ENCODE measurements at regions not wholly inside any gene's neighbourhood (a gene's known extent, or its start where the extent isn't known, plus 50 kb on each side); places are given as distances from the start of the nearest gene placed in this dataset.

DNA sequence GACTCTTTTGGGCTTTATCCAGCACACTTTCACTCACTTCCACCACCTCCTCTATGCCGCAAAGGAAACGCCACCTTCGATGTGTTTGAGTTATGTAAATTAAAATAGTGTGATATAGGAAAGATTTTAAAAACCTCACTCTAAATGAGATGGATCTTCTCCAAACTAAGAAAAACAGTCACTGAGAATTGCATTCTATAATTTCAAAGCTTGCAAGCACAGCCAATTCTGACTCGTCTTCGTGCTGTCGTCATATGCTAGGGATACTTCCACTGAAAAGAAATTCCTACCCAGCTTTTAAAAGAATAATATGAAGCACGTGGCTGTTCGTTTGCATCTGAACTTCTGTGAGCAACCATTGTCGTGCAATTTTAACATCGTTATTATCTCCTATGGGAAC is 162.5 kb downstream of the SH3BP4 start:
- Histone ChIP-seq H3K9me2 (ENCODE audit: insufficient read depth) (no peaks in the 10 kb centered on the region), H3K4me2 (no peak overlapping the region), H3K4me1 (ENCODE audit: insufficient read depth) (0 out of 2 replicates have a peak, but pooled peaks cover 4% of the 10 kb centered on the region), H2AFZ (no peak overlapping the region), H3K27me3 (ENCODE audit: insufficient read depth) (no peaks in the 10 kb centered on the region), H4K20me1 (replicated peaks; ENCODE audit: insufficient read depth) (no peaks in the 10 kb centered on the region), H3K79me2 (replicated peaks; ENCODE audit: insufficient read depth) (no peaks in the 10 kb centered on the region), H3K36me3 (ENCODE audit: insufficient read depth) (no peaks in the 10 kb centered on the region), H3F3A (replicated peaks; ENCODE audit: low read depth) (no peaks in the 10 kb centered on the region), H3K4me3 (no peak overlapping the region), H3K27ac (ENCODE audit: low read depth) (no peak overlapping the region)
- Mint-ChIP-seq H3K27me3 (ENCODE audit: insufficient read depth, low read depth, poor library complexity) (peaks cover 12% of the 10 kb centered on the region), H3K27ac (no peak overlapping the region), H3K4me3 (no peak overlapping the region), H3K36me3 (ENCODE audit: low read depth) (no peaks in the 10 kb centered on the region), H3K4me1 (peaks cover 6% of the 10 kb centered on the region; the same call in 2 of the 3 replicates), H3K9me3 (no peaks in the 10 kb centered on the region)
- TF ChIP-seq JUNB (IDR thresholded peaks at IDR 0.05; ENCODE audit: unreplicated experiment): no peak
- TF ChIP-seq EZH2 (IDR thresholded peaks at IDR 0.05; ENCODE audit: low read depth, unreplicated experiment): no peak
- TF ChIP-seq ZNF331 (CRISPR knock-in tag; IDR thresholded peaks at IDR 0.05; ENCODE audit: low read depth): no peak
- TF ChIP-seq EZH2phosphoT487 (IDR thresholded peaks at IDR 0.05; ENCODE audit: unreplicated experiment): no peak
- no peak for TF ChIP-seq POLR2AphosphoS5 (IDR thresholded peaks at IDR 0.05; ENCODE audit: low read depth)
- no peak for TF ChIP-seq STAT1 (IDR thresholded peaks at IDR 0.05; ENCODE audit: unreplicated experiment)
- TF ChIP-seq, protein P1, sequence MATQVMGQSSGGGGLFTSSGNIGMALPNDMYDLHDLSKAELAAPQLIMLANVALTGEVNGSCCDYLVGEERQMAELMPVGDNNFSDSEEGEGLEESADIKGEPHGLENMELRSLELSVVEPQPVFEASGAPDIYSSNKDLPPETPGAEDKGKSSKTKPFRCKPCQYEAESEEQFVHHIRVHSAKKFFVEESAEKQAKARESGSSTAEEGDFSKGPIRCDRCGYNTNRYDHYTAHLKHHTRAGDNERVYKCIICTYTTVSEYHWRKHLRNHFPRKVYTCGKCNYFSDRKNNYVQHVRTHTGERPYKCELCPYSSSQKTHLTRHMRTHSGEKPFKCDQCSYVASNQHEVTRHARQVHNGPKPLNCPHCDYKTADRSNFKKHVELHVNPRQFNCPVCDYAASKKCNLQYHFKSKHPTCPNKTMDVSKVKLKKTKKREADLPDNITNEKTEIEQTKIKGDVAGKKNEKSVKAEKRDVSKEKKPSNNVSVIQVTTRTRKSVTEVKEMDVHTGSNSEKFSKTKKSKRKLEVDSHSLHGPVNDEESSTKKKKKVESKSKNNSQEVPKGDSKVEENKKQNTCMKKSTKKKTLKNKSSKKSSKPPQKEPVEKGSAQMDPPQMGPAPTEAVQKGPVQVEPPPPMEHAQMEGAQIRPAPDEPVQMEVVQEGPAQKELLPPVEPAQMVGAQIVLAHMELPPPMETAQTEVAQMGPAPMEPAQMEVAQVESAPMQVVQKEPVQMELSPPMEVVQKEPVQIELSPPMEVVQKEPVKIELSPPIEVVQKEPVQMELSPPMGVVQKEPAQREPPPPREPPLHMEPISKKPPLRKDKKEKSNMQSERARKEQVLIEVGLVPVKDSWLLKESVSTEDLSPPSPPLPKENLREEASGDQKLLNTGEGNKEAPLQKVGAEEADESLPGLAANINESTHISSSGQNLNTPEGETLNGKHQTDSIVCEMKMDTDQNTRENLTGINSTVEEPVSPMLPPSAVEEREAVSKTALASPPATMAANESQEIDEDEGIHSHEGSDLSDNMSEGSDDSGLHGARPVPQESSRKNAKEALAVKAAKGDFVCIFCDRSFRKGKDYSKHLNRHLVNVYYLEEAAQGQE (IDR thresholded peaks at IDR 0.05; ENCODE audit: unreplicated experiment): no peak
- TF ChIP-seq, protein P2, sequence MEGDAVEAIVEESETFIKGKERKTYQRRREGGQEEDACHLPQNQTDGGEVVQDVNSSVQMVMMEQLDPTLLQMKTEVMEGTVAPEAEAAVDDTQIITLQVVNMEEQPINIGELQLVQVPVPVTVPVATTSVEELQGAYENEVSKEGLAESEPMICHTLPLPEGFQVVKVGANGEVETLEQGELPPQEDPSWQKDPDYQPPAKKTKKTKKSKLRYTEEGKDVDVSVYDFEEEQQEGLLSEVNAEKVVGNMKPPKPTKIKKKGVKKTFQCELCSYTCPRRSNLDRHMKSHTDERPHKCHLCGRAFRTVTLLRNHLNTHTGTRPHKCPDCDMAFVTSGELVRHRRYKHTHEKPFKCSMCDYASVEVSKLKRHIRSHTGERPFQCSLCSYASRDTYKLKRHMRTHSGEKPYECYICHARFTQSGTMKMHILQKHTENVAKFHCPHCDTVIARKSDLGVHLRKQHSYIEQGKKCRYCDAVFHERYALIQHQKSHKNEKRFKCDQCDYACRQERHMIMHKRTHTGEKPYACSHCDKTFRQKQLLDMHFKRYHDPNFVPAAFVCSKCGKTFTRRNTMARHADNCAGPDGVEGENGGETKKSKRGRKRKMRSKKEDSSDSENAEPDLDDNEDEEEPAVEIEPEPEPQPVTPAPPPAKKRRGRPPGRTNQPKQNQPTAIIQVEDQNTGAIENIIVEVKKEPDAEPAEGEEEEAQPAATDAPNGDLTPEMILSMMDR (conservative IDR thresholded peaks at IDR 0.05; ENCODE audit: low read depth in 2 of 2): no peak
- no peak for TF ChIP-seq CREB1 (CRISPR knock-in tag; IDR thresholded peaks at IDR 0.05; ENCODE audit: low read depth)
- TF ChIP-seq, protein P3, sequence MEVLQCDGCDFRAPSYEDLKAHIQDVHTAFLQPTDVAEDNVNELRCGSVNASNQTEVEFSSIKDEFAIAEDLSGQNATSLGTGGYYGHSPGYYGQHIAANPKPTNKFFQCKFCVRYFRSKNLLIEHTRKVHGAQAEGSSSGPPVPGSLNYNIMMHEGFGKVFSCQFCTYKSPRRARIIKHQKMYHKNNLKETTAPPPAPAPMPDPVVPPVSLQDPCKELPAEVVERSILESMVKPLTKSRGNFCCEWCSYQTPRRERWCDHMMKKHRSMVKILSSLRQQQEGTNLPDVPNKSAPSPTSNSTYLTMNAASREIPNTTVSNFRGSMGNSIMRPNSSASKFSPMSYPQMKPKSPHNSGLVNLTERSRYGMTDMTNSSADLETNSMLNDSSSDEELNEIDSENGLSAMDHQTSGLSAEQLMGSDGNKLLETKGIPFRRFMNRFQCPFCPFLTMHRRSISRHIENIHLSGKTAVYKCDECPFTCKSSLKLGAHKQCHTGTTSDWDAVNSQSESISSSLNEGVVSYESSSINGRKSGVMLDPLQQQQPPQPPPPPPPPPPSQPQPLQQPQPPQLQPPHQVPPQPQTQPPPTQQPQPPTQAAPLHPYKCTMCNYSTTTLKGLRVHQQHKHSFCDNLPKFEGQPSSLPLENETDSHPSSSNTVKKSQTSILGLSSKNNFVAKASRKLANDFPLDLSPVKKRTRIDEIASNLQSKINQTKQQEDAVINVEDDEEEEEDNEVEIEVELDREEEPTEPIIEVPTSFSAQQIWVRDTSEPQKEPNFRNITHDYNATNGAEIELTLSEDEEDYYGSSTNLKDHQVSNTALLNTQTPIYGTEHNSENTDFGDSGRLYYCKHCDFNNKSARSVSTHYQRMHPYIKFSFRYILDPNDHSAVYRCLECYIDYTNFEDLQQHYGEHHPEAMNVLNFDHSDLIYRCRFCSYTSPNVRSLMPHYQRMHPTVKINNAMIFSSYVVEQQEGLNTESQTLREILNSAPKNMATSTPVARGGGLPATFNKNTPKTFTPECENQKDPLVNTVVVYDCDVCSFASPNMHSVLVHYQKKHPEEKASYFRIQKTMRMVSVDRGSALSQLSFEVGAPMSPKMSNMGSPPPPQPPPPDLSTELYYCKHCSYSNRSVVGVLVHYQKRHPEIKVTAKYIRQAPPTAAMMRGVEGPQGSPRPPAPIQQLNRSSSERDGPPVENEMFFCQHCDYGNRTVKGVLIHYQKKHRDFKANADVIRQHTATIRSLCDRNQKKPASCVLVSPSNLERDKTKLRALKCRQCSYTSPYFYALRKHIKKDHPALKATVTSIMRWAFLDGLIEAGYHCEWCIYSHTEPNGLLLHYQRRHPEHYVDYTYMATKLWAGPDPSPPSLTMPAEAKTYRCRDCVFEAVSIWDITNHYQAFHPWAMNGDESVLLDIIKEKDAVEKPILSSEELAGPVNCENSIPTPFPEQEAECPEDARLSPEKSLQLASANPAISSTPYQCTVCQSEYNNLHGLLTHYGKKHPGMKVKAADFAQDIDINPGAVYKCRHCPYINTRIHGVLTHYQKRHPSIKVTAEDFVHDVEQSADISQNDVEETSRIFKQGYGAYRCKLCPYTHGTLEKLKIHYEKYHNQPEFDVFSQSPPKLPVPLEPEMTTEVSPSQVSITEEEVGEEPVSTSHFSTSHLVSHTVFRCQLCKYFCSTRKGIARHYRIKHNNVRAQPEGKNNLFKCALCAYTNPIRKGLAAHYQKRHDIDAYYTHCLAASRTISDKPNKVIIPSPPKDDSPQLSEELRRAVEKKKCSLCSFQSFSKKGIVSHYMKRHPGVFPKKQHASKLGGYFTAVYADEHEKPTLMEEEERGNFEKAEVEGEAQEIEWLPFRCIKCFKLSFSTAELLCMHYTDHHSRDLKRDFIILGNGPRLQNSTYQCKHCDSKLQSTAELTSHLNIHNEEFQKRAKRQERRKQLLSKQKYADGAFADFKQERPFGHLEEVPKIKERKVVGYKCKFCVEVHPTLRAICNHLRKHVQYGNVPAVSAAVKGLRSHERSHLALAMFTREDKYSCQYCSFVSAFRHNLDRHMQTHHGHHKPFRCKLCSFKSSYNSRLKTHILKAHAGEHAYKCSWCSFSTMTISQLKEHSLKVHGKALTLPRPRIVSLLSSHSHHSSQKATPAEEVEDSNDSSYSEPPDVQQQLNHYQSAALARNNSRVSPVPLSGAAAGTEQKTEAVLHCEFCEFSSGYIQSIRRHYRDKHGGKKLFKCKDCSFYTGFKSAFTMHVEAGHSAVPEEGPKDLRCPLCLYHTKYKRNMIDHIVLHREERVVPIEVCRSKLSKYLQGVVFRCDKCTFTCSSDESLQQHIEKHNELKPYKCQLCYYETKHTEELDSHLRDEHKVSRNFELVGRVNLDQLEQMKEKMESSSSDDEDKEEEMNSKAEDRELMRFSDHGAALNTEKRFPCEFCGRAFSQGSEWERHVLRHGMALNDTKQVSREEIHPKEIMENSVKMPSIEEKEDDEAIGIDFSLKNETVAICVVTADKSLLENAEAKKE (CRISPR knock-in tag; IDR thresholded peaks at IDR 0.05): no peak
- TF ChIP-seq NANOG (IDR thresholded peaks at IDR 0.05; ENCODE audit: borderline replicate concordance): no peak
- DNase-seq (ENCODE audit: low spot score): no peak
- ATAC-seq: no peak

All from GM23338 (cell line).